NCI-H1436 treated with DMSO at 0.1 percent for 48 hours (cell line): ENCODE measurements at regions not wholly inside any gene's neighbourhood (a gene's known extent, or its start where the extent isn't known, plus 50 kb on each side); places are given as distances from the start of the nearest gene placed in this dataset.
"Not testable (repeated sequence)": the region's sequence is repeated elsewhere in the genome, so short reads cannot be mapped to it uniquely, and the experiment has no call there.

Experiments used
- DNase-seq: peaks from one replicate; lab custom pipeline; 2025; lab: John Stamatoyannopoulos, UW

DNA sequence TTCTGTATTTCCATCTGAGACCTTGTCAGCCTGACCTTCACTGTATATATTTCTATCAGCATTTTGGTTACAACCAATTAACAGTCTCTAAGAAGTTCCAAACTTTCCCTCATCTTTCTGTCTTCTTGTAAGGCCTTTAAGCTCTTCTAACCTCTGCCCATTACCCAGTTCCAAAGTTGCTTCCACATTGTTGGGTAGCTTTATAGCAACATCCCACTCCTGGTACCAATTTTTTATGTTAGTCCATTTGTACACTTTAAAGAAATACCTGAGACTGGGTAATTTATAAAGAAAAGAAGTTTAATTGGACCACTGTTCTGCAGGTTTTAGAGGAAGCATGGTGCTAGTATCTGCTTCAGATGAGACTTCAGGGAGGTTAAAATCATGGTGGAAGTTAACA, 1979.7 kb upstream of the RAG2 start:
- no peak for DNase-seq

DNA sequence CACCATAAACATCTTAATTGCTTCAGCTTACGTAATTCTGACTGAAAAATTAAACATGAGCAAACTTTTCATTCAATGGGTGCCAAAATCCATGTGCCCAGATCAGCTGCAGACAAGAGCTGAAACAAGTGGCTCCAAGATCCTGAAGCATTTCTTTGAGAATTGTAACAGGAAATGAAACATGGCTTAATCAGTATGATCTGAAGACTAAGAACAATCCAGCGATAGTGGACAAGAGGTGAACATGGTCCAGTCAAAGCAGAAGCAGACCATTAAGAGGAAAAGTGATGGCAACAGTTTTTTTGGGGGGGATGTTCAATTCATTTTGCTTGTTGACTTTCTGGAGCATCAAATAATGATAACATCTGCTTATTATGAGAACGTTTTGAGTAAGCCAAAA, 1964.5 kb upstream of the RAG2 start:
- no peak for DNase-seq

DNA sequence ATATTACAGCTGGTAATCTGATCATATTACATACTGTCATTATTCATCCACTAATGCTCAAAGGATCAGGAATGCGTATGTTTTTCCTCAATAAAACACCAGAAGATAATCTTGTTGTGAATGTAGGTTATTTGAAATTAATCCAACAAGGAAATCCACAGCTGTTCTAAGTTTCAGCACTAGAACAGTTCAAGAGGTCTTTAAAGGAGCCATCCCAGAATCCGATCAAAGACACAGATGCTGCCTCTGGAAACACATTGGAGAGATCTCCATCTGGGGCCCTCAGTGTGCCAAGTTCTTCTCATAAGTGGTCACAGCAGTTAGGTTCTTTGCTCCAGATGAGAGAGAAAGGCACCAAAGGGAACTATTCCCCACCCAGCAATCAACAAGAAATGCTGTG, 1955.1 kb upstream of the RAG2 start:
- no peak for DNase-seq

DNA sequence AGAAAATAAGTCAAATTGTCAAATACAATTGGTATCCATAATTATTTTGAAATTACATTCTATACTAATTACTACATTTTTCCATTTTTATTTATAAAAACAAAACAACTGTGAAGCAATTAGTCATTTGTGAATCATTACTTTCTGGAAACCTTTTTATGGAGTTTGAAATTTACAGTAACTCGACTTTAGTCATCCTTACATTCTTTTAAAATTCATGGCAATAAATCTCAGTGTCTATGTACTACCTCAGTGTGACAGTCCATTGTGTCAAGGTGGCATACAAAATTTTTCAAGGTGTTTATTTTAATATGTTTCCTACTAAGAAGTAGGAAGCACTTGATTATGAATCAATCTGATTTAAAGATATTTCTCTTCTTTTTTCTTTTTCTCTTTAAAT, 1949.4 kb upstream of the RAG2 start:
- DNase-seq, result no peak

DNA sequence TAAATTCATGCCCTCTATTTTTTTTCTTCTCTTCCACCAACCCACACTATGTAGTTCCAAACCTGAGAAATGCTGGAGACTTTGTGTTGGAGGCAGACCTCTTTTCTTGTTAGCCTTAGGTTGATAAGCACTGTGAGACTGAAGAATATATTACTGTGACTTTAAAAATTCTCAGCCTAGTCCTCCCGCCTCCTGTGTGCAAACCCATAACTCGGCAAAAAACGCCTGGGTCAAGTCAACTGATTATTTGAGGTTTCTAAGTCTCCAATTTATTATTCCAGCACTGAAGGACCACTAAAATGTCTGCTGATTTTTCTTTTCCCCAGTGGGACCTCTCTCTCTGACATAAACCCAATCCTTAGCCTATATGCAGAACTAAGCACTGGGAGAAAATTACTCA, 1946.0 kb upstream of the RAG2 start:
- DNase-seq, result no peak

DNA sequence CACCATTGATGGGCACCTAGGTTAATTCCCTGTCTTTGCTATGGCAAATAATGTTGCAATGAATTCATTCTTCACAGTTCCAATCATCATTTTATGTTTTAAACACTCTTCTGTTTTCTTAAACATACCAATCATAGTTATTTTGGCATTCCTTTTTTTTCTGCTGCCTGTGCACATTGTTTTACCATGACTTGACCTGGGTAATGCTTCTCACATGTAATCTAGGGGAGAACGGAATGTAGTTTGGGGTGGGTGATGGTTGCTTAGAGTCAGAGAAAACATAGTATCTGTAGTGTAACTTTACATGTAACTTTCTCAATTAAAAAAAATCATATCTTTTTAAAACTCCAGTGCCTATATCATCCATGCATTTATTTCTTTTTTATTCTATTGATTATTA, 1945.3 kb upstream of the RAG2 start:
- no peak for DNase-seq

DNA sequence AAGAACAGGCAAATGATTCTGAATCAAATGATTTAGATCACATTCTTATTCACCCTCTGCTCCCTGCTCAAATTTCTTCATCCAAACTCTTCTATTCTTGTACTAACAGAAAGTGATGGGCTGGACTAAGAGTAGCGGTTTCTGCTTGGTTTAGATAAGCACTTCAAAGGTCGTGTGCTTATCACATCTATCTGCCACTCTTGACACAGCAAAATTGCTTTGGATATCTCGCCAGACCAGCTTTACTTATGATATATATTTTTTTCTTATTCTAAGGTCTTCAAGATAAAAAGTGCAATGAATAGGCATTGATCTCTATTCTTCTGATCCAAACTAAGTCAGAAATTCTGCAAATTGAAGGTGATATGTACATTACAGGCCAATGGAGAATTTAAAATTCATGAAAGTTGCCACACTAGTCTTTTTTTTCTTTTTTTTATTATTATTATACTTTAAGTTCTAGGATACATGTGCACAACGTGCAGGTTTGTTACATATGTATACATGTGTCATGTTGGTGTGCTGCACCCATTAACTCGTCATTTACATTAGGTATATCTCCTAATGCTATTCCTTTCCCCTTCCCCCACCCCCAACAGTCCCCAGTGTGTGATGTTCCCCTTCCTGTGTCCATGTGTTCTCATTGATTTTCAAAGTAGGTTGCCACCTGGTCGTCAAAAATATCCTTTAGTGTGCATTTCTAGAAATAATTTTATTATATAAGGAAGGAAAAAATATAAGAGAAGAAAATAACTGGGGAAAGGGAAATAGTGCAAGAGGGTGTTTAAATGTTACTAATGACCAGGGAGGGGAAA, 1941.0 kb upstream of the RAG2 start:
- DNase-seq, result no peak

DNA sequence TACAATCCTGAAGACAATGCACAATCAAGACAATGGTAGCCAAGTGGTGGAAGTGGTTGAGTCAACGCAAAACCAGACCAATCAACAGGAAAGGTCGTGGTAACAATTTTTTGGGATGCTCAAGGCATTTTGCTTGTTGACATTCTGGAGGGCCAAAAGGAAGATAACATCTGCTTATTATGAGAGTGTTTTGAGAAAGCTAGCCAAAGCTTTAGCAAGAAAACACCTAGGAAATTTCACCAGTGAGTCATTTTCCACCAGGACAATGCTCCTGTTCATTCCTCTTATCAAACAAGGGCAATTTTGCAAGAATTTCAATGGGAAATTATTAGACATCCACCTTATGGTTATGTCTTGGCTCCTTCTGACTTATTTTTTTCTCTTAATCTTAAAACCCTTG, 1932.2 kb upstream of the RAG2 start:
- no peak for DNase-seq

DNA sequence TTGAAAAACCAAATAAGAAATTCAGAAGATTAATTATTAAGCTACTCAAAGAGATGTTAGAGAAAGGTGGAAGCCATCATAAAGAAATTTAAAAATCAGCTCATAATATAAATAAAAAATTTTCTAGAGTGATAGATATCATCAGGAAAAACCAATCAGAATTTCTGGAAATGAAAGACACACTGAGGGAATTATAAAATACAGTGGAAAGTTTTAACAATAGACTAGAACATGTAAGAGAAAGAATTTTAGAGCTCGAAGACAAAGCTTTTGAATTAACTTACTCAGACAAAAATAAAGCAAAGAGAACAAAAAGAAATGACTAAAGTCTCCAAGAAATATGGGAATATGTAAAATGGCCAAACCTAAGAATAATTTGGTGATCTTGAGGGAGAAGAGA, 1926.9 kb upstream of the RAG2 start:
- DNase-seq, result no peak

DNA sequence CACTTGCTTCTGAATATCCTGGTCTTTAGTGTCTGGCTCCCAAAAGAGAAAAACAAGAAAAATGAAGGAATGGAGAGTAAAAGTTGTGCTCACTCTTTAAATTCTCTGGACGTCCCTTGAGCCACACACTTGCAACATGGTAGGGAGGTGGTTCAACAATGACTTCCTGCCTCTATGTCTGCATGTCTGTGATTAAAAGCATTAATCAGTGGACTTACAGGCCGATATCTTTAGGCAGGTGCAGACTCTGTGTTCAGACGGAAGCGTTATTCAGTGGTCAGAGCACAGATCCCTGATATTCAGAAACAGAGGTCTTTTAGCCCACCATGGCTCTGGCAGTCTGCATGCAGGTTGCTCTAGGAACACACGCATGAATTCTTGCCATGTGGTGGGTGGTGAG, 1920.0 kb upstream of the RAG2 start:
- DNase-seq, result no peak

DNA sequence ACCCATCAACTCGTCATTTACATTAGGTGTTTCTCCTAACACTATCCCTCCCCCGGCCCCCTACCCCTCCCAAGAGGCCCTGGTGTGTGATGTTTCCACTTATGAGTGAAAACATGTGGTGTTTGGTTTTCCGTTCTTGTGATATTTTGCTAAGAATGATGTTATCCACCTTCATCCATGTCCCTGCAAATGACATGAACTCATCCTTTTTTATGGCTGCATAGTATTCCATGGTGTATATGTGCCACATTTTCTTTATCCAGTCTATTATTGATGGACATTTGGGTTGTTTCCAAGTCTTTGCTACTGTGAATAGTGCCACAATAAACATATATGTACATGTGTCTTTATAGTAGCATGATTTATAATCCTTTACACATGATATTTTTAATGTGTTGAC, 1914.8 kb upstream of the RAG2 start:
- not testable (repeated sequence) for DNase-seq

DNA sequence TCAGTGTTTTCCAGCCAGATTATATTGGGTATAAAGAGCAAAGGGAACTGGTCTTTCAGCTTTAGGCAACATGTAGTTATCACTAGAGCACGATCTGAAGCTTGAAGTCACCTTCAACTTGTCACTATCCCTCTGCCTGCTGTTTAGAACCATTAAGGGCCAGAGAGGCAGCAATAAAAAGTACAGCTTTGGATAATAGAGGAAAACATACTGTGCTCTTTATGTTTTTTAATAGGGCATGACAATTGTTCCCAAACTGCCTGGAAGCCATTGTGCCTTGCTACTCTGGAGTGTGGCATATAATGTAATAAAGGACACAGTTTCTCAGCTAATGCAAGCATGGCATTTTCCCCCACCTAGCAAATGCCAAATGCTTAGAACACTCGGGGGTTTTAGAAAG, 1912.0 kb upstream of the RAG2 start:
- DNase-seq, result no peak

DNA sequence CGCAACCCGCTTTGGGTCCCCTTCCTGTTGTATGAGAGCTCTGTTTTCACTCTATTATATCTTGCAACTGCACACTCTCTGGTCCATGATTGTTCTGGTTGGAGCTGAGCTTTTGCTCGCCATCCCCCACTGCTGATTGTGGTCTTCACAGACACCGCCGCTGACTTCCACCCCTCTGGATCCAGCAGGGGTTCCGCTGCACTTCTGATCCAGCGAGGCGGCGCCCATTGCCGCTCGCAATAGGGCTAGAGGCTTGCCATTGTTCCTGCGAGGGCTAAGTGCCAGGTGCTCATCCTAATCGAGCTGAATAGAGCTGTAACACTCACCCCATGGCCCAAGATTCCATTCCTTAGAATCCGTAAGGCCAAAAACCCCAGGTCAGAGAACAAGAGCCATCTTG, 1905.8 kb upstream of the RAG2 start:
- DNase-seq, result no peak

DNA sequence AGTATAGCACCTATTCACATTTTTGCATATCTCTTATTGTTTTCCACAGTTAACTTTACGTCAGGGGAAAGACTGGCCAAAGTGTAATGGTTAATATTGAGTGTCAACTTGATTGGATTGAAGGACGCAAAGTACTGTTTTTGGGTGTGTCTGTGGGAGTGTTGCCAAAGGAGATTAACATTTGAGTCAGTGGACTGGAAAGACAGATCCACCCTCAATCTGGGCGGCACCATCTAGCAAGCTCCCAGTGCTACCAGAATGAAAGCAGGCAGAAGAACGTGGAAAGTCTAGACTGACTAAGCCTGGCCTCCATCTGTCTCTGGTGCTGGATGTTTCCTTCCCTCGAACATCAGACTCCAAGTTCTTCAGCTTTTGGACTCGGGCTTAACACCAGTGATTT, 1900.7 kb upstream of the RAG2 start:
- DNase-seq, result no peak

DNA sequence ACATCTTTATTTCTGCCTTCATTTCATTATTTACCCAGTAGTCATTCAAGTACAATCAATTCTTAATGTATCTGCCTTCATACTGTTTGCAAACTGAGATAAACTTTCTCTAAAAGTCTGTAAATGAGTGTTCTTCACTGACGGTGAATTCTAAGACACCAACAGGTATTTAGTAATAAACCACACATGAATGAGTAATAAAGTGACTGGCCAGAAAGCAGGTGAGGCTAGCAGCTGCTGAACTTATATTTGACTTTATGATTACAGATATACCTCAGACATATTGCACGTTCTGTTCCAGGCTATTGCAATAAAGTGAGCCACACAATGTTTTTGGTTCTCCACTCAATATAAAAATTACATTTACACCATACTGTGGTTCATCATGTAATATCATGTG, 1894.0 kb upstream of the RAG2 start:
- DNase-seq, result no peak

DNA sequence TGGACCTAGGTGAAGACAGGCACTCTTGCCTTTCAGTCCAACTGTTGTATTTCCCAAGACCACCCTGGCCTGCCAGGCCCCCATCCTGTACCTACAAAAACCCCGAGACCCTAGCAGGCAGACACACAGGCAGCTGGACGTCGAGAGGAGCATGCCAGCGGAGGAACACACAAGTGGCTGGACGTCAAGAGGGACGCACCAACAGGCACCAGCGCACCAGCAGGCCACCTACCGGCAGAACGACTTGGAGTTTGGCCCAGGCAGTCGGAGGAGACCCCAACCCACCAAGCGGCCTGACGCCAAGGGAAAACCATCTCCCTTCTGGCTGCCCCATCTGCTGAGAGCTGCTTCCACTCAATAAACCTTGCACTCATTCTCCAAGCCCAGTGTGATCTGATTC, 1883.4 kb upstream of the RAG2 start:
- no peak for DNase-seq

DNA sequence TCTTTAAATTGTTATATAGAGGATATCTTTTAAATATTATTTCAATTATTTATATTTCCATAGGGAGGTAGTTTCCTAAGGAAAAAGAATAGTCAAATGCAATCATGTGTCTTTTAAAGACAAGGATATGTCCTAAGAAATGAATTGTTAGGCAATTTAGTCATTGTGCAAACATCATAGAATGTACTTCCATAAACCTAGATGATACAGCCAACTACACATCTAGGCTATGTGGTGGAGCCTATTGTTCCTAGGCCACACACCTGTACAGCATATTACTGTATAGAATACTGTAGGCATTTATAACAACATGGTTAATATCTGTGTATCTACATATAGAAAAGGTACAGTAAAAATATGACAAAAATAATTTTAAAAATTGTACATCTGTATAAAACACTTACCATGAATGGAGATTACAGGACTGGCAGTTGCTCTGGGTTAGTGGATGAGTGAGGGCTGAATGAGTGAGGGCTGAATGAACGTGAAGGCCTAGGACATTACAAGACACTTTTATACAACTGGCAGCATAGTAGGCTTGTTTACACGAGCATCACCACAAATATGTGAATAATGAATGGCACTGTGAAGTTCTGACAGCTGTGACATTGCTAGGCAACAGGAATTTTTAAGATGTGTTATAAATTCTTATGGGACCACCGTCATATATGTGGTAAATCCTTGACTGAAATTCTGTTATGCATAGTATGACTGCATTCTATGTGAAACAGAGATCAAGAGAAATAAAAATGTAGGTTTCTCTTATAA, 1879.0 kb upstream of the RAG2 start:
- no peak for DNase-seq

DNA sequence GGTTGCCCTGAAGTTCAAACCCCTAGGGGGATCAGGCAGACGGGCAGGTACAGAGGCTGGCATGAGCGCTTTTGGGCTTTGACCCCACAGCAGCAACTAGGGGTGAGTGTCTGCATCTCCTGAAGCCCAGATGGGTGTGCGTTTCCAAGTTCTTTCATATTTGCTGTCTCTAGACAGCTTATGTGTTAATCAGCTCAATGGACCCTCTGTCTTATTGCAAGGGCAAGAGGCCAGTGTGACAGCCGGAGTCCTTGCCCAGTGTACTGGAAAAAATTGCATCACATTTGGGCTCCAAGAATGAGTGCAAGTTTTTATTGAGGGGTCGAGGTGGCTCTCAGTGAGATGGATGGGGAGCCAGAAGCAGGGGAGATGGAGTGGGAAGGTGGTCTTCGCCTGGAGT, 1863.7 kb upstream of the RAG2 start:
- DNase-seq, result no peak

DNA sequence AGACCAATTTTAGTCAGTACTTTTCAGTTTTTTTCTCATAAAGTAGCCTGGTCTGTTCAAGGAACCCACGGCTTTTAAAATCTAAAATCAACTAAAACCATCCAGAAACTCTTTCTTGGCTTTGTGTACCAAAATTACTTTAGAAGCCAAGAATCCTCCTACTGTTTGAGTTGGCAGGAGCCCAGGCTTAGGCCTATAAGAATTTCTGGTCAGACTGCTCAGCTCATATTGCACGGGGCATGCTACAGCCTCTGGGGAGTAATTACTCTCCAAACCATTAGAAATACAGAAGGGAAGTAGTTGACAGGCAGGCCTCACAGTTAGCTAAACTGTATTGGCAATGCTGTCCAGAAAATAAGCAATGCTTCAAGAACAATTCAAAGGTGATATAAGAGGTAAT, 1862.9 kb upstream of the RAG2 start:
- peak; percentile 34 for DNase-seq

DNA sequence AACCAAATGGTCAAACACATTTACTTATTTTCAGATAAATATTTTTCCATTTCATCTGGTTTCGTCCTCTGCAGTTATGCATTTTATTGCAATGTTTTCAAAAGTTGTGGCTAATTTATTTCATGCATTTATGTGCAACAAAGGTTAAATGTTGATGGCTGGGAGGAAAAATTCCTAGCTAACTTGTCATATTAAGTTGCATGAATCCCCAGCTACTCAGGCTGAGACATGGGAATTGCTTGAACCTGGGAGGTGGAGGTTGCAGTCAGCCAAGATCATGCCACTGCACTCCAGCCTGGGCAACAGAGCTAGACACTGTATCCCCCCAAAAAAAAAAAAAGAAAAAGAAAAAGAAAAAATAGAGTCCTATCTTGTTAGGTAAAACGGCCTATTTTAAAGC, 1862.4 kb upstream of the RAG2 start:
- no peak for DNase-seq

DNA sequence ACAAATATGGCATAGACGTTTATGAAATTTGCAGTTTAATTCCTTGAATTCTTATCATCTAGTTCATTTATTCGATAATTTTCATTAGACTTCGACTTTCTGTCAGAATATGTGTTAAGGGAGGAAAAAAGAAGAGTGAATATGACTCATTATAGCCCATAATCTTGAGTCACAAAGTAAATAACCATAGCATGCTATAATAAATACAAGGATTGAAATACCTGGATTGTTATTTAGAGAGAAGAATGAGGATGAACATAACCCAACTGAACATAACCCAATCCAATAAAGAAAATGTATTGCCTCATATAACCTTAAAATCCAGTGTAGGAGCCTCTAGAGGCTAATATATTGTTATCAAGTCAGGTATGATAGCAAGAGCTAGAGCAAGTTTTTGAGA, 1858.3 kb upstream of the RAG2 start:
- no peak for DNase-seq

DNA sequence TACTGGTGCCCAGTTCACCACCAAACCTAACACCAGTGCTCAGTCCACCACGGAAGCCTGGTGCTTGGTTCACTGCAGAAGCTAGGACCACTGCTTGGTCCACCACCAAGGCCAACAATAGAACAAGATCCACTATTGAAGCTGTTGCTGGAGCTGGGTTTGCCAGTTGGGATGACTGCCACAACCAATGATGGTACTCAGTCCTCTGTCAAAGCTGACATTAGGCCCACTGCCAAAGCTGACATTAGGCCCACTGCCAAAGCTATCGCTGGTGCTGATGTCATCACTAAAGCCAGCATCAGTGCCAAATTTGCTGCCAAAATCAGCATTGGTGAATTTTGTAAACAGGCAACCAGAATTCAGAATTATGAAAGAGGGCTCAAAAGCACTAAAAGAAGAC, 1850.2 kb upstream of the RAG2 start:
- DNase-seq, result no peak

DNA sequence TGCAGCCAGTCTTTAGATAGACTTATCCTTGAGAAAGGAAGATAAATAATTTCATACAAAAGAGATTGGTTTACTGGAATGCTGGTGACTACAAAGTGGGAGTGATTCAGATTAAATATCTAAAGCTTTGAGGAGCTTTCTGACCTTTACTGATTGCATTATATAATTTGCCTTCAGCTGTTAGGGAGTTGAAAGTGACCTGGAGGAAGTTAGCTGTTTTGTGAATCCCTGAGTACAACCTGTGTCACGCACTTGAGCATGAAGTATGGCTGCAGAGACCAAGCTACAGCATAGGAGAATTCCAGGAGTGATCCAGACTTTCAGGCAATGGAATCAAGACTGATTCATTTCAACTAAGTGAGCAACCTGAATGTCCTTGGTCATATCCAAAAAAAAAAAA, 1848.3 kb upstream of the RAG2 start:
- no peak for DNase-seq

DNA sequence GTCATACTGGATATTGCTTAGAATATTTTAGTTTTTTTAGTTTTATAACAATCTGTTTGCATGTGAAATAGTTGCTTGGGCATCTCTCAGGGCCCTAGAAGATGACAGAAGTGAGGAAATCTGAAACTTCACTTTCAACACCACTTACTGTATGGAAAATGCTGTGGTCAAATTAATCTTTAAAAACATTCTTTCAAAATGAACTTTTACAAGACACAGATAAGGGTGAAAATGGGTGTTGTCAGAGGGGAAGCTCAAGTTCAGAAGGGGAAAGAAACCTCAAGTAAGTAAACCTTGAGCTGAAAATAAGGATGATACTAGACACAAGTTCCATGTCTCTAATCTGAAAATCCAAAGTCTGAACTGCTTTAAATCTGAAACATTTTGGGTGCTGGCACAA, 1840.1 kb upstream of the RAG2 start:
- DNase-seq, result no peak
